GM03348 (cell line): ENCODE measurements at regions not wholly inside any gene's neighbourhood (a gene's known extent, or its start where the extent isn't known, plus 50 kb on each side); places are given as distances from the start of the nearest gene placed in this dataset.
A peak's percentile ranks its signal among the peaks of the same experiment; 100 is the strongest.
"Not testable (repeated sequence)": the region's sequence is repeated elsewhere in the genome, so short reads cannot be mapped to it uniquely, and the experiment has no call there.

Experiments used
- DNase-seq: peaks from one replicate; pipeline ENCODE4 v3.0.0; 2012; ENCODE audit warnings: low spot score

DNA sequence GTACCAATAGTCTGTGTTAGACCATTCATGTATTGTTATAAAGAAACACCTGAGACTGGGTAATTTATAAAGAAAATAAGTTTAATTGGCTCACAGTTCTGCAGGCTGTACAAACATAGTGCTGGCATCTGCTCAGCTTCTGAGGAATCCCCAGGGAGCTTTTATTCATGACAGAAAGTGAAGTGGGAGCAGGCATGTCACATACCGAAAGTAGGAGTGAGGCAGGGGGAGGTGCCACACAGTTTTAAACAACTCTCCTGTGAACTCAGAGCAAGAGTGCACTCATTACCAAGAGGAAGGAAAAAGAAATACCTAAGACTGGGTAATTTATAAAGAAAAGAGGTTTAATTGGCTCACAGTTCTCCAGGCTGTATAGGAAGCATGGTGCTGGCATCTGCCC lies 591.2 kb downstream of the PPP4R3C start:
- no peak for DNase-seq

- DNase-seq, result no peak
Measured at GRCh38 chrX:26851981-26852380, 611.2 kb downstream of the PPP4R3C start.

DNA sequence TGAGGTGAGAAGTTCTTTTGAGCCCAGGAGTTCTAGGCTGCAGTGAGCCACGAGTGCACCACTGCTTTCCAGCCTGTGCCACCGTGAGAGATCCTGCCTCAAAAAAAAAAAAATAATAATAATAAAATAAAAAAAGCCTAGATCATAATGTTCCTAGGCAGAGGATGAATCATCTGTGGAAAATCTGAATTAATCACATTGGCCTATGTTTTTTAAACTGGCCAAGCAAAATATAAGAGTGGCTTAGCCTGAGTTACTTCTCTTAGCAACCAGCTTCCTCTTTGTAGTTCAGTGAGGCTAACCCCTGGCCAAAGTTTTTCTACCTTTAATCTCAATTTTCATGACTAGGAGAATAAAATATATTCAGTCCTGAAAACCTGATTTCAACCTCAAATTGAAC lies 614.6 kb downstream of the PPP4R3C start:
- DNase-seq, result no peak

GRCh38 chrX:26845056-26845455 lies 618.1 kb downstream of the PPP4R3C start:
- DNase-seq, result no peak

DNA sequence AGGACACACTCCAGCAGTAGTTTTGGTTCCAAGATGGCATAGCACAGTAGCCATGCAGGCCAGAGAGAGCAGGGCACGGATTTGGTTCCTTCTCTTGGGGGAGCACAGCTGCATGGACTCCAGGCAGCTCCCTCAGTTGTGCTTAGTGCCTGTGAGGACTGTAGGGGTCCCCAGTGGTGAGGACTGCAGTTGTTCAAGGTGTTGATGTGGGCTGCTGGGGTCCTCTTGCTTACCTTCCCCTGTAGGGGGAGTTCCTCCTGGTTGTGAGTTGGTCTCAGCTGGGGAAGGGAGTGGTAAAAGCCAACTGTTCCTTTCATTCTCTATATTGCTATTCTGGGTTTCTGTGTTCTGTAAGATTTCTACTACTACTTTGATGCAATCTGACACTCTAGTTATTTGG lies 606.5 kb downstream of the MAGEB5 start:
- DNase-seq, result no peak

DNA sequence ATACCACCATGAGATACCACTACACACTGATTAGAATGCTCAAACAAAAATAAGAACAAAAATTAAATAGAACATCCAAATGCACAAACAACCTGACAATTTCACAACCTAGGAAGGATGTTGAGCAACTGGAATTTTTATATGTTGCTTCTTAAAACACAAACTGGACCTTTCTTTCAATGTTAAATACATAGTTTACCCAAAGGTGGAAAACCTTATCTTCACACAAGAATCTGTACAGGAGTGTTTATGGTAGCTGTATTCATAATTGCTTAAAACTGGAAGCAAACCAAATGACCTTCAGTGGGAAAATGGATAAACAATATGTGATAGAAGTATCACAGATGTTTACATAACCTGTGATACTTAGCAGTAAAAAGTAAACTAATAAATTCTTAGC lies 573.8 kb downstream of the MAGEB5 start:
- no peak for DNase-seq

DNA sequence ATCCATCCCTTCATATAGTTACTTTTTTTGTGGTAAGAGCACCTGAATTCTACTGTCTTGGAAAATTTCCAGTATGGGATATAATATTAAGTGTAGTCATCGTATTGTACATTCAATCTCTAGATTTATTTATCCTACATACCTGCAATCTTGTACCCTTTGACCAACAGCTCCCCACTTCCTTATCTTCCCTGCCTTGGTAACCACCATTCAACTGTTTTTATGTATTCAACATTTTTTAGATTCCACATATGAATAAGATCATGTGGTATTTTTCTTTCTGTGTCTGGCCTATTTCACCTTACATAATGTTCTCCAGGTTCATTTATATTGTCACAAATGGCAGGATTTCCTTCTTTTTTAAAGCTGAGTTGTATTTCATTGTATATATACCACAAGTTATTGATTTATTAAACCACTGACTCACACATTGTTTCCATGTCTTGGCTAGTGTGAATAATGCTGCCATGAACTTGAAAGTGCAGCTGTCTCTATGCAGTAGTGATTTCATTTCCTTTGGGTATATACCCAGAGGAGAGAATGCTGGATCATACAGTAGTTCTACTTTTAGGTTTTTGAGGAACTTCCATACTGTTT lies 572.5 kb downstream of the MAGEB5 start:
- DNase-seq, result no peak

- DNase-seq, result peak; percentile 3
Measured at GRCh38 chrX:26783512-26784225, 567.7 kb downstream of the MAGEB5 start.

DNA sequence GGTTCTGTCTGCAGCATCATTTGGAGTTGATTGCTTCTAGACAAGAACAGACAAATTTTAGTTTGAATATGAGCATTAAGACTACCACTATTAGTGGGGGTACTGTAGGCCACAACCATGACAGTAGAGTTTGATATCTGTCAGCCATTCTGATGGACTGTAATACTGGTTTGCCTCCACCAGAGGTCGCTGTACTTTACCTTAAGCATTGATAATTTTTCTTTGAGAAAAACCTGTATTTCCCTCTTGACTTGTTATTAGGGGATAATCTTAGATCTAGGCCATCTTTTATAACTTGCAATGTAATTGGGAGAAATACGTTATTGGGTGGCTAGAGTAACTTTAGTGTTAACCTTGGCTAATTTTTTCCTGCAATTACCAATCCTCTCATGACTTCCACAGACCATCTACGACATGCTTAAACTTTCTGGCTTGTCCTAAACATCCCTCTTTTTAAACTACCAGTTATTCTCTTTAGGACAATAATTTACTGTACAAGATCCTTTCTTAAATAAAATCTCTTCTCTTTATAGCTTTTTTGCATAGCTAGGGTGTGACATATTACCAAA lies 562.4 kb downstream of the MAGEB5 start:
- DNase-seq, result no peak

GRCh38 chrX:26762253-26762652 lies 546.3 kb downstream of the MAGEB5 start:
- no peak for DNase-seq

GRCh38 chrX:26755760-26756159 lies 539.8 kb downstream of the MAGEB5 start:
- DNase-seq, result not testable (repeated sequence)

GRCh38 chrX:26747877-26748276 lies 531.9 kb downstream of the MAGEB5 start:
- DNase-seq, result no peak

GRCh38 chrX:26722666-26723428 lies 506.9 kb downstream of the MAGEB5 start:
- DNase-seq, result no peak

DNA sequence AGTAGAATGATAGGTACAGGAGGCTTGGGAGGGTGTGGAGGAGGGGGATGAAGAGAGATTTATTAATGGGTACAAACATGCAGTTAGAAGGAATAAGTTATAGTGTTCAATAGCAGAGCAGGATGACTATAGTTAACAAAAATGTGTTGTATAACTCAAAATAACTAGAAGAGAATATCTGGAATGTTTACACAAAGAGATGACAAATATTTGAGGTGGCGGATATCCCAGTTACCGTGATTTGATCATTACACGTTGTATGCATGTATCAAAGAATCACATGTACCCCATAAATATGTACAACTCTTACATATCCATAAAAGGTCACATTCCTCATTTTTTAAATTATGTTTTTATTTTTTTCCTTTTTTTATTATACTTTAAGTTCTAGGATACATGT lies 456.6 kb downstream of the MAGEB5 start:
- DNase-seq, result no peak

GRCh38 chrX:26670521-26670920 lies 454.6 kb downstream of the MAGEB5 start:
- DNase-seq, result no peak

- DNase-seq, result no peak
Measured at GRCh38 chrX:26664919-26665318, 448.9 kb downstream of the MAGEB5 start.

- DNase-seq, result no peak
Measured at GRCh38 chrX:26653050-26653449, 437.1 kb downstream of the MAGEB5 start.

DNA sequence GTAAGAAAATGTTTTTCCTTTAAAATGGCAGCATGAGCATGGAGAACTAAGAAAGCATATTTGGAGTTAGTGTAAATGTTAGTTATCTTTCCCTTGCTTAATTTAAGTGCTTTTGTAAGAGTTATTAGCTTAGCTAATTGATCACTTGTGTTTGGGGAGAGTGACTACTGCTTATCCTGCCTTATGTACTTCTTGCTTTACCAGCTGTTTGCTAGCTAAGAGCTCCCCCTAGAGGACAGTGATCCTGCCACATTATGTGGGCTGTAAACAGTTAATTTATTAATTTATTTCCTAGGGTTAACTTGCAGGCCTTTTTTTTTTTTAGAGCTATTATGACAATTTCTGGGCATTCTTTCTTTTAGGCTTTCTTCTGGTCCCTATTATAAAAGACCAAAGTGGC lies 435.8 kb downstream of the MAGEB5 start:
- no peak for DNase-seq

GRCh38 chrX:26649534-26649933 lies 433.6 kb downstream of the MAGEB5 start:
- DNase-seq, result peak; percentile 3

DNA sequence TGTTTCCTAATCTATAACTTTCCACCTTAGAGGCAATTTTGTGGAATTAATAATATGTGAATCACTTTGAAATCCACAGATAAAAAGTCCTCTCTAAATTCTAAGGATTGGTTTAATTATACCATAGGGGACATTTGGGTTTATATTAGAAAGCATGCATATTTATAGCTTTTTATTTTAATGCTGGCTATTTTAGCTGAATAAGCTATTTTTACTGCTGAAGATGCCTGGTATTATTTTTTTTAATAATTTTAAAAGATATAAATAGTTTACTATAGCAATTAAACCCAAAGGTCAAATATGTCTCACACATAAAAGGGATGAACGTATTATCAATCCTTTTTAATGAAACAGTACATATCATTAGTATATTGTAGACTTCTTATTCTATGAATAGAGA lies 415.4 kb downstream of the MAGEB5 start:
- no peak for DNase-seq

DNA sequence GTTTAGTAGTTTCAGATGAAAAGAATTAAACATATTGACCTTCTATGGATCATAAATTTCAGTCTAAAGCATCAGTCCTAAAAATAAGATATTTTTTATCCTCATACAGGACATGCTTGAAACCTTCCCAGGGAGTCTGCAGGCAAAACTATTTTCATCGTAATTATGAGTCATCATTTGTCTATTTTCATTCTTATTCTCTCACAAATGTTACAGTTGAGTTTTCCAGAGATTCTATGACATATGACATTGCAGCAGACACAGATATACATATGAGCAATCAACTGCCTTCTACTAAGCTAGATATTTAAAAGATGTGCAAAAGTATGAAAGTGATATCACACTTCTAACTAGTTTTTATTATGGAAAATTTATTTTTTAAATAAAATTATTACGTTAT lies 398.0 kb downstream of the MAGEB5 start:
- peak; percentile 1 for DNase-seq

GRCh38 chrX:26606971-26607370 lies 391.0 kb downstream of the MAGEB5 start:
- DNase-seq, result no peak

DNA sequence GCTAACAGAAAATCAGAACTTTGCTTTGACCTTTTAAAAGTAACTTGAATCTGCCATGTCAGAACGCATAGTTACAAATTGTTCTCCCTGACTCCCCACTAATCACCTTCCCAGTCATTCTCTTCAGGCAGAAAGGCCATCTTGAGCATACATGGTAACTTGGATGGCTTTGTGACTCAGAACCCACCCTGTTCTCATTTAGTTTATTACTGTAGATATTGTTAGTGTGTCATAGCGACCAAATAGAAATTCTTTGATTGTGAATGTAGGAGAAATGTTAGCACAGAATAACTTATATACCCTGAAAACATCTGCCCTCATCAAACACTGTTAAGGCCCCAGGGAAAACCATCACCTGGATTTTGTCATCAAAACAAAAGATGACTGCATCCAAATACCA lies 382.0 kb downstream of the MAGEB5 start:
- DNase-seq, result no peak
